Testis (tissue), 2 donors: ENCODE measurements at regions not wholly inside any gene's neighbourhood (a gene's known extent, or its start where the extent isn't known, plus 50 kb on each side); places are given as distances from the start of the nearest gene placed in this dataset.

Source experiments
- DNase-seq: peaks from one replicate; pipeline ENCODE4 v3.0.0-alpha.2; 2019
- H3K27ac ChIP-seq, 2 donors: fragments of 200-600 bp; sonication (generic); one replicate each; pipeline ENCODE4 v1.5.1; 2019
- H3K27me3 ChIP-seq: fragments of 200-600 bp; sonication (generic); one replicate; pipeline ENCODE4 v1.5.1; 2019
- H3K36me3 ChIP-seq: fragments of 200-600 bp; sonication (generic); one replicate; pipeline ENCODE4 v1.5.1; 2017; ENCODE audit warnings: low read depth; ENCODE audit errors: missing control alignments
- H3K4me1 ChIP-seq: fragments of 200-600 bp; sonication (generic); one replicate; pipeline ENCODE4 v1.5.1; 2019
- H3K4me3 ChIP-seq, 2 donors: fragments of 200-600 bp; sonication (generic); one replicate each; pipeline ENCODE4 v1.5.1; 2017 to 2019
- H3K9me3 ChIP-seq: fragments of 200-600 bp; sonication (generic); one replicate; pipeline ENCODE4 v1.5.1; 2017
- CTCF ChIP-seq, 3 experiments: fragments of 450-650 bp in 2 of 3; fragments of 200-600 bp in 1 of 3; sonication (generic) in 1 of 3; IDR thresholded peaks; one replicate each; pipeline ENCODE4 v1.5.1; 2016 to 2019; ENCODE audit warnings: antibody characterized with exemption in 3 of 3, mild to moderate bottlenecking in 2 of 3, moderate library complexity in 1 of 3
- POLR2A ChIP-seq: fragments of 450-650 bp; IDR thresholded peaks from one replicate; pipeline ENCODE4 v1.6.1; 2017; ENCODE audit warnings: antibody characterized with exemption, mild to moderate bottlenecking, moderate library complexity
- WGBS, 2 donors: methylation state at CpG; one replicate each; pipeline ENCODE4 v1.1.5; 2018; 5-methylcytosine and 5-hydroxymethylcytosine counted together
- intact Hi-C: fragments of 100-400 bp; cut with DNase I; formaldehyde crosslinking; loops from one replicate; pipeline ENCODE4 v1.15.1; 2023; ENCODE audit warnings: low total_unique reads

- Histone ChIP-seq H3K27ac (no peak overlapping the region), H3K4me1 (no peaks in the 10 kb centered on the region), H3K4me3 (no peak overlapping the region), H3K27me3 (no peaks in the 10 kb centered on the region), H3K9me3 (no peaks in the 10 kb centered on the region), H3K36me3 (no peaks in the 10 kb centered on the region)
- intact Hi-C loops = no loop called here
- TF ChIP-seq POLR2A (no peak), CTCF (IDR thresholded peaks at IDR 0.05) (no peak)
- DNase-seq = no peak
- WGBS, 2 donors = 60 to 68% methylated on average over 3 of the region's 3 CpGs
These were observed 729.2 kb downstream of the DHX35 start for GRCh38 chr20:39691151-39691862.

GRCh38 chr20:39676857-39677391 is 714.8 kb downstream of the DHX35 start:
- TF ChIP-seq CTCF (IDR thresholded peaks at IDR 0.05) (no peak), POLR2A (no peak)
- DNase-seq = no peak
- intact Hi-C loops = no loop called here
- 64 to 67% methylated on average over 5 of the region's 5 CpGs for WGBS, 2 donors
- H3K27me3 ChIP-seq = no peaks in the 10 kb centered on the region
- H3K4me3 ChIP-seq = no peak overlapping the region
- no peaks in the 10 kb centered on the region for H3K9me3 ChIP-seq
- no peaks in the 10 kb centered on the region for H3K4me1 ChIP-seq
- H3K27ac ChIP-seq = no peak overlapping the region
- H3K36me3 ChIP-seq = no peaks in the 10 kb centered on the region

- WGBS, 2 donors = 89 to 94% methylated on average over 6 of the region's 6 CpGs
These were observed 714.1 kb downstream of the DHX35 start for GRCh38 chr20:39676241-39676640.

GRCh38 chr20:39674842-39675241 is 712.7 kb downstream of the DHX35 start:
- Histone ChIP-seq H3K27me3 (no peaks in the 10 kb centered on the region), H3K27ac (no peak overlapping the region), H3K4me1 (no peaks in the 10 kb centered on the region), H3K9me3 (no peaks in the 10 kb centered on the region), H3K4me3 (no peak overlapping the region), H3K36me3 (no peaks in the 10 kb centered on the region)
- intact Hi-C loops = no loop called here
- DNase-seq = no peak
- WGBS, 2 donors = 56 to 81% methylated on average over 2 of the region's 2 CpGs
- no peak for TF ChIP-seq CTCF (IDR thresholded peaks at IDR 0.05)
- TF ChIP-seq POLR2A = no peak

More at GRCh38 chr20:39676241-39676640, 714.1 kb downstream of the DHX35 start:
- H3K9me3 ChIP-seq = no peaks in the 10 kb centered on the region
- H3K4me1 ChIP-seq = no peaks in the 10 kb centered on the region
- H3K36me3 ChIP-seq = no peaks in the 10 kb centered on the region
- no peaks in the 10 kb centered on the region for H3K27me3 ChIP-seq
- no peak for DNase-seq
- no peak overlapping the region for H3K4me3 ChIP-seq
- no peak overlapping the region for H3K27ac ChIP-seq
- intact Hi-C loops = no loop called here
- TF ChIP-seq POLR2A (no peak), CTCF (IDR thresholded peaks at IDR 0.05) (no peak)

GRCh38 chr20:39670988-39671387 is 708.8 kb downstream of the DHX35 start:
- 58 to 77% methylated on average over 2 of the region's 2 CpGs for WGBS, 2 donors
- H3K27ac ChIP-seq = no peak overlapping the region
- TF ChIP-seq POLR2A = no peak
- no peak for TF ChIP-seq CTCF (IDR thresholded peaks at IDR 0.05)

More at GRCh38 chr20:39670988-39671387, 708.8 kb downstream of the DHX35 start:
- Histone ChIP-seq H3K4me3 (no peak overlapping the region), H3K27me3 (no peaks in the 10 kb centered on the region), H3K9me3 (no peaks in the 10 kb centered on the region), H3K36me3 (no peaks in the 10 kb centered on the region), H3K4me1 (no peaks in the 10 kb centered on the region)
- intact Hi-C loops = no loop called here
- no peak for DNase-seq
